Stomach (tissue), 4 donors: ENCODE measurements at regions not wholly inside any gene's neighbourhood (a gene's known extent, or its start where the extent isn't known, plus 50 kb on each side); places are given as distances from the start of the nearest gene placed in this dataset.

Source experiments
- CTCF ChIP-seq, 7 experiments: fragments of 450-650 bp in 4 of 7; fragments of 200-600 bp in 3 of 7; sonication (generic) in 3 of 7; IDR thresholded peaks; one replicate each; pipeline ENCODE4 v1.5.1; 2016 to 2019; ENCODE audit warnings: antibody characterized with exemption in 7 of 7, control low read depth in 2 of 7, mild to moderate bottlenecking in 1 of 7
- EP300 ChIP-seq: sonication (generic); formaldehyde crosslinking; IDR thresholded peaks from one replicate; pipeline ENCODE4 v1.6.1; 2017; ENCODE audit warnings: antibody characterized with exemption
- POLR2A ChIP-seq, 4 donors: fragments of 450-650 bp; IDR thresholded peaks; one replicate each; pipeline ENCODE4 v1.6.1; 2016; ENCODE audit warnings: antibody characterized with exemption in 4 of 4, control low read depth in 2 of 4, mild to moderate bottlenecking in 1 of 4, moderate library complexity in 1 of 4

GRCh38 chr13:74836628-74837027 lies 645.3 kb downstream of the TBC1D4 start:
- no peak for TF ChIP-seq CTCF (IDR thresholded peaks at IDR 0.05)
- no peak for TF ChIP-seq EP300
- no peak for TF ChIP-seq POLR2A (IDR thresholded peaks at IDR 0.05)
